Mammary epithelial cell (primary cell): ENCODE measurements at regions not wholly inside any gene's neighbourhood (a gene's known extent, or its start where the extent isn't known, plus 50 kb on each side); places are given as distances from the start of the nearest gene placed in this dataset.

Experiments
- CTCF ChIP-seq, 2 donors: IDR thresholded peaks in 1 of 2; conservative IDR thresholded peaks in 1 of 2; 2 replicates each; pipeline ENCODE4 v1.5.1; 2011 to 2012; ENCODE audit warnings: inconsistent platforms in 2 of 2, low read length in 2 of 2, mild to moderate bottlenecking in 2 of 2, control low read depth in 1 of 2, low read depth in 1 of 2; ENCODE audit not compliant: insufficient read depth in 1 of 2; ENCODE audit errors: extremely low read depth in 1 of 2
- EZH2 ChIP-seq: IDR thresholded peaks from 2 replicates; pipeline ENCODE4 v1.6.1; 2012; ENCODE audit warnings: low read length, inconsistent platforms, borderline replicate concordance

DNA sequence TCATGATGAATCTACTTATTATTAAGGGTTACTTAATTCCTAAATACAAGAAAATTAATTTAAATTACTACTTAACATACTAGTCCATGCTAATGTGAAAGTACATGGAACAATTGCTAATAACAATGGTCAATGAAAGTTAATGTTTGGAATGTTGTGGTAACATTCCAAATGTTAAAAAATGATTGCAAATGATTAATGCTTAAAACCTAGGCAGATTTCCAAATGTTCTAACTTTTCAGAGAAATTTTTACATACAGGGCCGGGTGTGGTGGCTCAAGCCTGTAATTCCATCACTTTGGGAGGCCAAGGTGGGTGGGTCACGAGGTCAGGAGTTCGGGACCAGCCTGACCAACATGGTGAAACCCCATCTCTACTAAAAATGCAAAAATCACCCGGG lies 1851.3 kb upstream of the PCDH7 start:
- TF ChIP-seq CTCF (conservative IDR thresholded peaks at IDR 0.05 in 1 of 2, IDR thresholded peaks at IDR 0.05 in 1 of 2; ENCODE audit: extremely low read depth in 1 of 2, insufficient read depth in 1 of 2, low read depth in 1 of 2, low read length in 2 of 2) (no peak), EZH2 (no peak)
